SK-MEL-5 (cell line): ENCODE measurements at regions not wholly inside any gene's neighbourhood (a gene's known extent, or its start where the extent isn't known, plus 50 kb on each side); places are given as distances from the start of the nearest gene placed in this dataset.
"Not testable (repeated sequence)": the region's sequence is repeated elsewhere in the genome, so short reads cannot be mapped to it uniquely, and the experiment has no call there.

Experiments used
- DNase-seq: peaks from one replicate; pipeline ENCODE4 v3.0.0-alpha.2; 2016; ENCODE audit warnings: low read depth, low spot score
- in situ Hi-C: cut with HindIII; loops from 2 replicates; pipeline ENCODE4 v1.10.0; 2016; ENCODE audit warnings: low sequenced_read_pairs, high pct_unique_total_duplicates, low pct_unique_long_range_greater_than_20kb

DNA sequence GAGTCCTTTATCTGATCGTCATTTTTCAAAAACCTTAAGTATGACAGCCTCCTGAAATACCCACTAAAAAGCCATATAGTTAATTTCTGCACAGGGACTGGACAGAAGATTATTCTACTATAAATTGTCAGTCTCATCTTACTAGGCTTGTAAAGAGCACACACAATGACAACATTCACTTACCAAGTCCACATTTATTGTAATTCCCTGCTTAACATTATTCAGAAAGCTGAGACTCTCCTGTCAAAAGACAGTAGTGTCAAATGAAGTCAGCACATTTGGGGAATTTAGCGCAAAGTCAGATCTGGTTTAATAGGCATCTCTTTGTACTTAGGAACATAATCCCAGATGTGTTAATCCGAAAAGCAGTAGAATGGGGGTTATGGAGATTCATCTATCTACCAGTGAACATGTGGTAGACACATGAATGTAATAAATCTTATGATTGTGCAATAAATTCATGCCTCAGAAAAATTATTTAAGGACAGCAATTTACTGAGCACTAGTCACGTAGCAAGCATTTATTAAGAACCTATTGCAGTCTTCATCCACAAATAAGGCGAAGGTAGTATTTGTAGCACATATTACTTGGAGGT lies 224.6 kb upstream of the GPC6 start:
- in situ Hi-C loops: no loop called here
- peak; percentile 45 for DNase-seq

DNA sequence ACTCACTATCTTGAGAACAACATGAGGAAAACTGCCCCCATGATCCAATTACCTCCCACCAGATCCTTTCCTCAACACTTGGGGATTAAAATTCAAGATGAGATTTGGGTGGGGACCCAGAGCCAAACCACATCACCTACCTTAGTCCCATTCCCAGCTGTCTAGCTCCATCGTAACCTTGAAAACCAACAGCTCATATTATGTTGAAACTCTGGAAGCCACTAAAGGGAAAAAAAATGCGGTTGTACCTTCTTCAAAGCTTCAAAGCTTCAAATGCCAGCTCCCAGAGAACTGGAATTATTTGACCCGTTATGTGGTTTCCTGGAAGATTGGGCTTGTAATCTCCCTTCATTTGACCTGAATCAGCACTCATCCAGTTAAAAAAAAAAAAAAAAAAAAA lies 223.1 kb upstream of the GPC6 start:
- DNase-seq: no peak
- in situ Hi-C loops: no loop called here

DNA sequence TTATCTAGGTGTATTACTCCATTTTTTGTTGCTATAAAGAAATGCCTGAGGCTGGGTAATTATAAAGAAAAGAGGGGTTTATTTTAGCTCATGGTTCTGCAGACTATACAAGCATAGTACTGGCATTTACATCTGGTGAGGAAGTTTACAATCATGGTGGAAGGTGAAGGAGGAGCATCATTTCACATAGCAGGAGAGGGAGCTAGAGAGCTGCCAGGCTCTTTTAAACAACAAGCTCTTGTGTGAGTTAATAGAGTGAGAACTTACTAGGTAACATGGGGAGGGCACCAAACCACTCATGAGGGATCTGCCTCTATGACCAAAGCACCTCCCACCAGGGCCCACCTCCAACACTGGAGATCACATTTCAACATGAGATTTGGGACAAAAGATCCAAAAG lies 221.7 kb upstream of the GPC6 start:
- DNase-seq: peak; percentile 58
- in situ Hi-C loops: no loop called here

DNA sequence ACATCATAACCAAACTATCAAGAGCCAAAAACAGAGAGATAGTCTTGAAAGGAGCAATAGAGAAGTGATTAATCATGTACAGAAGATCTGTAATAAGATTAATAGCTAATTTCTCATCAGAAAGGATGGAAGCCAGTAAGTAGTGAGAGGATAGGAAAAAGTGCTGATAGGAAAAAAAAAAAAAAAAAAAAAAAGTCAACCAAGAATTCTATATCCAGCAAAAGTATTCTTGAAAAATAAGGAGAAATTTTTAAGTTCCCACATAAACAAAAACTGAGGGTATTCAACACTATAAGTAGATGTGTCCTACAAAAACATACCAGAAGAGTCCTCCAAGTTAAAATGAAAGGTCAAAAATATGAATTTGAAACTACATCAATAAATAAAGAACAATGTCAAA lies 218.7 kb upstream of the GPC6 start:
- in situ Hi-C loops: no loop called here
- DNase-seq: no peak

DNA sequence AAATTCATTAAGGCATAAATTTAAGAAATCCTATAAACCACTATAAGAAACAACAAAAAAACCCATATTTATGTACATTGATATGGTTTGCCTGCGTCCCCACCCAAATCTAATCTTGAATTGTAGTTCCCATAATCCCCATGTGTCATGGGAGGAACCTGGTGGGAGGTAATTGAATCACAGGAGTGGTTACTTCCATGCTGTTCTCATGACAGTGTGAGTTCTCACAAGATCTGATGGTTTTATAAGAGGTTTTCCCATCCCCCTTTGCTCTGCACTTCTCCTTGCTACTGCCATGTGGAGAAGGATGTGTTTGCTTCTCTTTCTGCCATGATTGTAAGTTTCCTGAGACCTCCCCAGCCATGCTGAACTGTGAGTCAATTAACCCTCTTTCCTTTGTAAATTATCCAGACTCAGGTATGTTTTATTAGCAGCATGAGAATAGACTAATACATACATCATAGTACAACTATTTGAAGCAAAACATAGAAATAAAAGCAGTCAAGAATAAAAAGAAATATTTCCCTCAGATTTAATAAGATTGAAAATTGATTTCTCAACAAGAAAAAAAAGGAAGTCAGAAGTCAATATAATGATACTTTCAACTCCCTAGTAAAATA lies 209.0 kb upstream of the GPC6 start:
- in situ Hi-C loops: no loop called here
- no peak for DNase-seq

DNA sequence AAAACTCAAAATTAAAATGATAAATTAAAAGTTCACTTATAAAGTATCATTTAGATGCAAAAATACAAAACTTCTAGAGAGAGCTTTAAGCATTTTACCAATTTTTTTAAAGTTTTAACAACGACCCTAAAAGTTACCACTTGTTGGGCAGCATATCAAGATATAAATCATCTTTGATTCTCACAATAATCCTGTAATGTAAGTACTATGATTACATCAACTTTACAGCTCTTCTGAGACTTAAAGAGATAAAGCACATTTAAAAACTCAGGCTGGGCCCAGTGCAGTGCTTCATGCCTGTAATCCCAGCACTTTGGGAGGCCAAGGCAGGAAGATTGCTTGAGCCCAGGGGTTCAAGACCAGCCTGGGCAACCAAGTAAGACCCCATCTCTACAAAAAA lies 202.7 kb upstream of the GPC6 start:
- in situ Hi-C loops: no loop called here
- DNase-seq: no peak

DNA sequence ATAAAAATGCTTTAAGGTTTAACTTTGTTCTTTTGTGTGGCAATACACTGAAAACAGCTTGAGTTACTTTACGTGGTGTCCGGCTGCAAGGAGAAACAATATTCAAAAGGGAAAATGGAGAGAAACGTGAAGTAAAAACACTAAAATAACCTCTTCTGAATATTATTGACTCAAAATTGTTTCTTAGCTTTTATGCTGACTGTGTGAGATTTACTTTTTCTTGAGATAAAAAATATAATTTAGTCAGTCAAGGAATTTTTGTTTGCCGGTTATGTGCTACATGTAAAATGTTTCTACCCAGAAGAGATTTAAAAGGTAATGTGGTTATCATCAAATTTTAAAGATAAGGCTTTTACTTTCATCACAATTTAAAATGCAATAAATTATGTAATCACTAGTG lies 200.6 kb upstream of the GPC6 start:
- DNase-seq: no peak
- in situ Hi-C loops: no loop called here

DNA sequence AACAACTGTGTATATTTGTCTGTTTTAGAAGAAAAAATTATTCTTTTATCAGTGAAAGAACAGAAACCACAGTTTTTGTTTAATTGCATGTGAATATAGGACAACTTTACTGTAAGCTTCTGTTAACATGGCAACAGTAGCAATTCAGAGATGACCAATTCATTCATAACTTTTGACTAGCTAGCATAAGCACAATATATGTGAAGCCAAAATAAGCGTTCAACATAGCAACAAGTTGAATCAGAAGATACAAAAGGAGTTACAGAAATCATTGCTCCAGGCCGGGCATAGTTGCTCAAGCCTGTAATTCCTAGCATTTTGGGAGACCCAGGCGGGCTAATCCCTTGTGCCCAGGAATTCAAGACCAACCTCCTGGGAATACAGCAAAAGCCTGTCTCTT lies 197.1 kb upstream of the GPC6 start:
- in situ Hi-C loops: no loop called here
- no peak for DNase-seq

DNA sequence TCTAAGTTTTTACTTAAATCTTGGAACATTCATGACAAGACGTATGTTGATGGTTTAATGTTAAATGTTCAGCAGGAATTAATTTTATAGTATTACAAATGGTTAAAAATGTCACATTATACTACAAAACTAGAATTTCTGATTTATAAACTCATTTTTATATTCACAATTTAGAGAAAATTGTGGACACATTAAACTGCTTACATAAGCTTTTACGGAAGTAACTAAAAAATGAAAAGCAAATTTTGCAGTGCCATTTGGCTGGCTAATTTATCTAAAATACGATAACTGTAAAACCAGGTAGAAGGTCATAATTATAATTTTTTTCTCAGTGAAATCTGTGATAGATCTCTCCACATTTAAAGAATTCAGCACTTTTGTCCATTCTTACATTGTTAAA lies 190.2 kb upstream of the GPC6 start:
- in situ Hi-C loops: no loop called here
- no peak for DNase-seq

DNA sequence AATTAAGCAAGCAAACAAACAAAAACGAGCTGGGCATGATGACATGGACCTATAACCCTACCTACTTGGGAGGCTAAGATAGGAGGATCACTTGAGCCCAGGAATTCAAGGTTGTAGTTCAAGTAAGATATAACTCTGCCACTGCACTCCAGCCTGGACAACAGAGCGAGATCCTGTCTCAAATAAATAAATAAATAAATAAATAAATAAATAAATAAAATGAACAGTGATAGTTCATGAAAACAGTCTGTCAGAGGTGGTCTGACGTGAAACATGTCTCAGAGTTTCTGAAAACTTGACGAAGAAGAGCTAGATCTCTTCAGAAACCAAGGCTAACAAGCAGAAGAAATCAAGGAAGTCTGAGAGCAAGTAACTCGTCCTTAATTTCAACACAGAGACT lies 188.8 kb upstream of the GPC6 start:
- no peak for DNase-seq
- in situ Hi-C loops: no loop called here

DNA sequence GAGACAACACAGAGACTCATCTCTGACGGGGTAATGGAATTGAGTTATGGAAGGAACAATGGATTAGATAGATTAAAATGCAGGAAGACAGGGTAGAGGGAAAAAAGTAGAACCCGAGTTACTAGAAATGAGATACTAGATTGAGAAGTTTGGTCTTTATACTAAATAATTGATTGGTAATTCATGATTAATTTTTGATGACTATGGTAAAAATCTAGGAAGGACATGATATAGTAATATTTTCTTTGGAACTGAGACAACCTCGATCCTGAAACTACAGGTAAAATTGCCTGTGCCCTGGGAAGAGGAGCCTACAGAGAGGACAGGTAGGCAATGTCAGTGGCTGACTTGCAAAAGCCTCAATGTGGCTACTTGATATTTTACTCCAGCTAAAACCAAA lies 188.4 kb upstream of the GPC6 start:
- in situ Hi-C loops: no loop called here
- DNase-seq: no peak

DNA sequence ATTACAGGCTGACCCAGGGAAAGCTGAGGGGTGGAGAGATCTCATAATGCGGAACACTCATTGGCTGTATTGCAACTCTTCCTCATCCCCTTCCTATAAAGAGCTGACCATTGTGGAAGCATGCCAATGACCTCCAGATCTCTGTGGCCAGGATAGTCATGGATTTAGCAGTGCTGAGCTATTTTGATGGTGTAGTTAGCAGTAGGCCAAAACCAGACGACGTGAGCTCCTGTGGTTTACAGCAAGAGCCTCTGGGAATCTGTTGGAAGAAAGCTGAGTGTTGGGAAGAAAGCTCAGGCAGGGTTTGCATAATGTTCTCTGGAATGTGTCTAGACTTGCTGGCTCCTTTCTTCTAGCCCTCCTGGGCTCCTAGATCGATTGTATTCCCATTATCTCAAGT lies 187.5 kb upstream of the GPC6 start:
- in situ Hi-C loops: no loop called here
- DNase-seq: no peak

DNA sequence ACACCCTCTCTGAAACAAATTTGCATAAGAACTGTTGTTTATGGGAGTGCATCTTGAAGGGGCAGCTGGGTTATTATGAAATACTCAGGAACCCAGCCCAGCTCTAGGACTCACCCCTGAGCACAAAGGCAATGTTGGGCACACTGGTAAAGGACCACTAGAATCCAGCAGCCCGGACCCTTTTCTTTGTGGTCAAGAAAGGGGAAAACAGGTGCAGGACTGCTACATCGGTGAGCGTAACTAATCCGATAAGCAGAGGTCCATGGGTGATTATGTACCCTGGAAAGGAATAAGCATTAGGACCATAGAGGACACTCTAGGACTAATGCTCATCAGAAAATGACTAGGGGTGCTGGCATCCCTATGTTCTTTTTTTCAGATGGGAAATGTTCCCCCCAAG lies 185.0 kb upstream of the GPC6 start:
- in situ Hi-C loops, DNase-seq: not testable (repeated sequence)

DNA sequence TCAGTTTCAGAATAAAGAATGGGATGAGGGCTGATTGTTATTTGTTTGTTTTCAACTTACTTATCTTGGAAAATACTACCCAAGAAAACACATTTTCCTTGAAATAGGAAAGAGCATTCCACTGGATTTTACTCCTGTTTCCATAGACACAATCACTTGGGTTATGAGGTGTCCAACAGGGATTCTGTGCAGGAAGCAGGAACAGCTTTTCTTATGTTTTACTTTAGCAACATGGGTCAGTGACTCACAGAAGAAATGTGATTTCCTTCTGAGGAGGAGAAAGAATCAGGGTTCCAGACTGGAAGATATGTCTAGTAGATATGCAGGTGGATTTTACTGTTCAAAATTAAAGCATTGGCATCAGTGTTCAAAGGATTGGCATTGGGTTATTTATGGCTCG lies 180.8 kb upstream of the GPC6 start:
- in situ Hi-C loops: no loop called here
- no peak for DNase-seq

DNA sequence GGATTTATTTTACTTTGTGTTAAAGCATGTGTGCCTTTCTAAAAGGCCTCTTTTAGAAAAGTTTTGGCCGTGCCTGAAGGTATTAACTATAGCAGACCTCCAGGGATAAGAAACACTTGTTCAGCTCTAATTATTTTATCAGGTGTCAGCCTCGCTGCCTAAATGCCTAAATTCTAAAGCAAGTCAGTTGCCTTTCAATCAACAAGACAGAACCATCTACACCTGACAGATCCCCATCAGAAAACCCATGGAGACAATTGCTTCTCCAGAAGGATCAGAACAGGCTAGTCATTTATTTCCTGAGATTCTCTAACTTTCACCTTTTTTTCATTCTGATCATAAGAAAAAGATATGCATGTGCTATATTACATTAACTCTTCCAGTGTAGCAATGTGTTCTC lies 171.4 kb upstream of the GPC6 start:
- in situ Hi-C loops: no loop called here
- DNase-seq: no peak

DNA sequence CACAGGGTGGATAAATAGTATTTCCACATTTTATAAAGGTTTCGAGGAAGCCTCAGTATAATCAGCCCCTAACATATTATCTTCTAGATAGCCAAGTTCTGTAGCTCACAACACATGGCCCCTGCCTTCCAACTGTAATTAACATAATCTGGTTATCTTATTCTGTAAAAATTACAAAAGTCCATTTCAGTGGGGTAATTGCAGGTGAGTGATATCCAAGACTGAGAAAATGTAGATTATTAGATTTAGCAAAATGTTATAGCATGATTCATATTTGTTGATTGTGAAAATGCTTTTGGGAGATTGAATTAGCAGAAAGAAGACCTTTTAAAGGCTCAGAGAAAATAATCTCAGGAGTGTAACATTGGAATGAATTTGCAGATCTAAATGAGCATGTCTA lies 168.3 kb upstream of the GPC6 start:
- in situ Hi-C loops: no loop called here

DNA sequence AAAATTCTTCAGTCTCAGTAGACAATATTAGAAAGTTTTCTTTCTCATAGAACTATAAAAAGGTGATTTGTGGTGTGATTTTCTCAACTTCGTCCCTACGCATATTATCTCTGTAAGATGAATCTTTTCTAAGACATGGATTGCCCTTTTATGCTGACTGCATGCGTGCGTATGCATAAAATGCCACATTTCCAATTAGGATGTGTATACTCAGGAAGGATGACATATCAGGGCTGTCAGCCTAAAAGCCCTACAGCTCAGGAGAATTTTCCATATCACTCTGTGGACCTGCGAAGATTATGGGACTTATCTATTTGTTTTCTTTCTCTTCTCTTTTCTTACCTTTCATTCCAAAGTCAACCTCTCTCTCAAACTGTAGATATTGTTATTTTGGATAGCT lies 166.5 kb upstream of the GPC6 start:
- in situ Hi-C loops: no loop called here
- no peak for DNase-seq

More for the DNA sequence above, 168.3 kb upstream of the GPC6 start:
- DNase-seq: no peak

DNA sequence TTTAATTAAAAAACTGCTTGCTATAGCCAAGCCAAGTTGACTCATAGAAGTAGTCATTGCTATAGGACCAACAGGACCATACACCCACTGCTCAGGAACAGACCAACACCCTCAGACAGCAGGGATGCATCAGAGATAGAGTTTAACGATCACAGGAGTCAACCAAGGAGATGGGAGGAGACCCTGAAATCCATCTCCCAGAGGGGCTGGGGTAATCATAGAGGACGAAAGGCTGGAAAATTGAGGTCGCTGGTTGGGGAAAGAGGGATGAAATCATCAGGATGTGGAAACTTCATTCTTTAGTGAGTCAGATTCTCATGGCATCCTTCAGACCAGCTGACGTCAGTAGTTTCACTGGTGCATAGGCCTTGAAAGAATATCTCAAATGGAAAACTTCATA lies 160.4 kb upstream of the GPC6 start:
- in situ Hi-C loops: no loop called here
- DNase-seq: no peak

DNA sequence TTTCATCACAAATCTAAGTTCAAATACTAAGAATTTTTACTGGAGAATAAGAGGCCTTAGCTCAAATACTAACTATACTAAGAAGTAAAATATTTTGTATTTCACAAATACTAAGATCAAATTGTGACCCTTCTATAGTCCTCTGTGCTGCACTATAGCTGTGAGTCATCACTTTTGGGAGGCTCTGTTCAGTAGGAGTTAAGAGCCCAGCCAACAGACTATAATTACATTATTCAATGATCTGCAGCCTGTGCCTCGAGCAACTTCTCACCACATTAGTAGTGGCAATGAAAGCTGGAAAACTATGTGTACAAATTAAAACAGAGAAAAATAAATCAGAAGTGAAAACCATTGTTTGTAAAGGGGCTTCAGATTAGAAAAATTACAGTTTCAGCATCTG lies 147.3 kb upstream of the GPC6 start:
- DNase-seq: peak; percentile 6
- in situ Hi-C loops: no loop called here

DNA sequence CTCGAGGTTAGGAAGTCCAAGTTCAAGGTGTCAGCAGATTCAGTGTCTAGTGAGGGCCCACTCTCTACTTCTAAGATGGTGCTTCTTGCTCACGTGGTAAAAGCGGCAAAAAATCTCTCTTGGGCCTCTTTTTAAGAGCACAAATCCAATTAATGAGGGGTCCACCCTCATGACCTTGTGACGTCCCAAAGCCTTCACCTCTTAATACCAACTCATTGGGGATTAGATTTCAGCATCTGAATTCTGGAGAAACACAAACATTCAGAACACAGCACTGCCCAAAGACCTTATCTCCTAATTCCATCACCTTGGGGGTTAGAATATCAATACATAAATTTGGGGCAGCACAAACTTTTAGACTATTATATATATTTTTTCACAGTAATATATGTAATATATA lies 146.4 kb upstream of the GPC6 start:
- in situ Hi-C loops: no loop called here
- no peak for DNase-seq
